HFF-Myc (cell line): ENCODE measurements at regions not wholly inside any gene's neighbourhood (a gene's known extent, or its start where the extent isn't known, plus 50 kb on each side); places are given as distances from the start of the nearest gene placed in this dataset.

Source experiments
- DNase-seq: peaks from one replicate; pipeline ENCODE4 v3.0.0-alpha.2; 2011; ENCODE audit warnings: low read depth; ENCODE audit errors: extremely low read depth
- H3K4me3 ChIP-seq: replicated peaks from 2 replicates; pipeline ENCODE4 v1.5.1; 2011; ENCODE audit warnings: low read depth, mild to moderate bottlenecking, control low read depth, low read length
- CTCF ChIP-seq: IDR thresholded peaks from 2 replicates; pipeline ENCODE4 v1.5.1; 2012; ENCODE audit warnings: mild to moderate bottlenecking, low read depth, low read length, control low read depth; ENCODE audit errors: missing control alignments

- no peak for TF ChIP-seq CTCF
- H3K4me3 ChIP-seq, result no peak overlapping the region
- no peak for DNase-seq
These were observed 351.0 kb downstream of the MCTP2 start for GRCh38 chr15:94582368-94582767.

GRCh38 chr15:94584833-94585244 is 353.5 kb downstream of the MCTP2 start:
- DNase-seq, result no peak
- no peak for TF ChIP-seq CTCF
- H3K4me3 ChIP-seq, result no peak overlapping the region

GRCh38 chr15:94586099-94586498 is 354.7 kb downstream of the MCTP2 start:
- no peak overlapping the region for H3K4me3 ChIP-seq
- no peak for TF ChIP-seq CTCF
- no peak for DNase-seq

- DNase-seq, result no peak
- no peak for TF ChIP-seq CTCF
- no peak overlapping the region for H3K4me3 ChIP-seq
These were observed 355.8 kb downstream of the MCTP2 start for GRCh38 chr15:94587113-94587512.

- TF ChIP-seq CTCF, result no peak
- no peak overlapping the region for H3K4me3 ChIP-seq
- no peak for DNase-seq
These were observed 357.6 kb downstream of the MCTP2 start for GRCh38 chr15:94588993-94589392.

- TF ChIP-seq CTCF, result no peak
- H3K4me3 ChIP-seq, result no peak overlapping the region
- DNase-seq, result no peak
These were observed 361.1 kb downstream of the MCTP2 start for GRCh38 chr15:94592495-94592894.

GRCh38 chr15:94596707-94597106 is 365.3 kb downstream of the MCTP2 start:
- no peak for TF ChIP-seq CTCF
- H3K4me3 ChIP-seq, result no peak overlapping the region
- no peak for DNase-seq
